Nephron (organoid): ENCODE measurements at regions not wholly inside any gene's neighbourhood (a gene's known extent, or its start where the extent isn't known, plus 50 kb on each side); places are given as distances from the start of the nearest gene placed in this dataset.

Experiments
- H3K27ac Mint-ChIP-seq, 3 experiments: 2 replicates each; pipeline ENCODE4 v1.8.0; 2020; ENCODE audit warnings: mixed read lengths in 3 of 3, mild to moderate bottlenecking in 2 of 3, moderate library complexity in 1 of 3
- H3K27me3 Mint-ChIP-seq: 2 replicates; pipeline ENCODE4 v1.8.0; 2021; ENCODE audit warnings: low read depth, mild to moderate bottlenecking, moderate library complexity, mixed read lengths
- H3K36me3 Mint-ChIP-seq: 2 replicates; pipeline ENCODE4 v1.8.0; 2020; ENCODE audit warnings: low read depth, mixed read lengths
- H3K4me1 Mint-ChIP-seq: 2 replicates; pipeline ENCODE4 v1.8.0; 2020; ENCODE audit warnings: mixed read lengths
- H3K4me3 Mint-ChIP-seq, 3 experiments: 2 replicates each; pipeline ENCODE4 v1.8.0; 2020; ENCODE audit warnings: mild to moderate bottlenecking in 3 of 3, mixed read lengths in 3 of 3, moderate library complexity in 2 of 3
- H3K9me3 Mint-ChIP-seq: 2 replicates; pipeline ENCODE4 v1.8.0; 2020; ENCODE audit warnings: mixed read lengths
- CTCF ChIP-seq, 3 experiments: fragments of 200-600 bp; sonication (generic); IDR thresholded peaks; one replicate each; pipeline ENCODE4 v1.5.0; 2021; ENCODE audit warnings: antibody characterized with exemption in 3 of 3; ENCODE audit not compliant: unreplicated experiment in 3 of 3

DNA sequence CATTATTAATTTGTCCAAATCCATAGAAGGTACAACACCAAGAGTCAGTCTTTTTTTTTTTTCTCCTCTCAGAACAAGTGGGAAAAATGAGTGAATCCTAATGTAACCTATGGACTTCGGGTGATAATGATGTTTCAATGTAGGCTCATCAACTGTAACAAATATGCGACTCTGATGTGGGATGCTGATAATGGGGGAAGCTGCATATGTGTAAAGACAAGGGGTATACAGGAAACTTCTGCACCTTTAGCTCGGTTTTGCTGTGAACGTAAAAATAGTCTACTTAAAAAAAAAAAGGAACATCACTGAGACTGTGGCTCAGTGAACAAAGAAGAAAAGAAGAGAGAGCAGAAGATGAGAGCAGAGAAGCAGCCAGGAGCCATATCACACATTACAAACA lies 78.3 kb upstream of the ARHGAP32 start:
- Mint-ChIP-seq H3K27me3 (no peaks in the 10 kb centered on the region), H3K4me3 (no peak overlapping the region), H3K4me1 (peaks cover 37% of the 10 kb centered on the region), H3K27ac (peak overlapping the region in 2 of 3 experiments; percentile 5 to 34), H3K9me3 (no peaks in the 10 kb centered on the region), H3K36me3 (peaks cover 14% of the 10 kb centered on the region)
- no peak for TF ChIP-seq CTCF (IDR thresholded peaks at IDR 0.05; ENCODE audit: unreplicated experiment in 3 of 3)

GRCh38 chr11:129268371-129268770 lies 76.2 kb upstream of the ARHGAP32 start:
- H3K4me3 Mint-ChIP-seq: no peak overlapping the region
- peaks cover 30% of the 10 kb centered on the region for H3K36me3 Mint-ChIP-seq
- TF ChIP-seq CTCF (IDR thresholded peaks at IDR 0.05; ENCODE audit: unreplicated experiment in 3 of 3): no peak
- peak overlapping the region; percentile 60 to 89 (median 67) for H3K27ac Mint-ChIP-seq
- H3K27me3 Mint-ChIP-seq: no peaks in the 10 kb centered on the region
- no peaks in the 10 kb centered on the region for H3K9me3 Mint-ChIP-seq
- peaks cover 29% of the 10 kb centered on the region for H3K4me1 Mint-ChIP-seq

DNA sequence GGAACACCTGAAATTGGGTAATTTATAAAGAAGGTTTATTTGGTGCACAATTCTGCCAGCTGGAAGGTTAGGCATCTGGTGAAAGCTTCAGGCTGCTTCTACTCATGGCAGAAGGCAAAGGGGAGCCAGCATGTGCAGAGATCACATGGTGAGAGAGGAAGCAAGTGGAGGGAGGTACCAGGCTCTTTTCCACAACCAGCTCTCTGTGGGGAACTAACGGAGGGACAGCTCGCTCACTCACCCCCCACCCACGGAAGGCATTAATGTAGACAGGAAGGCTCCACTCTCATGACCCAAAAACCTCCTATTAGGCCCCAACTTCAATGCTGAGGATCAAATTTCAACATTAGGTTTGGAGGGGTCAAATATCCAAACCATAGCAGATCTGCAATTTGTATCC lies 75.6 kb upstream of the ARHGAP32 start:
- Mint-ChIP-seq H3K4me3 (no peak overlapping the region), H3K36me3 (peaks cover 37% of the 10 kb centered on the region), H3K27me3 (no peaks in the 10 kb centered on the region), H3K27ac (peak overlapping the region; percentile 60 to 89 (median 67)), H3K9me3 (no peaks in the 10 kb centered on the region), H3K4me1 (peaks cover 29% of the 10 kb centered on the region)
- TF ChIP-seq CTCF (IDR thresholded peaks at IDR 0.05; ENCODE audit: unreplicated experiment in 3 of 3): no peak

- peaks cover 37% of the 10 kb centered on the region for H3K36me3 Mint-ChIP-seq
- no peak overlapping the region for H3K4me3 Mint-ChIP-seq
- H3K27ac Mint-ChIP-seq: no peak overlapping the region
- TF ChIP-seq CTCF (IDR thresholded peaks at IDR 0.05; ENCODE audit: unreplicated experiment in 3 of 3): no peak
- H3K4me1 Mint-ChIP-seq: peaks cover 34% of the 10 kb centered on the region
- H3K9me3 Mint-ChIP-seq: no peaks in the 10 kb centered on the region
- no peaks in the 10 kb centered on the region for H3K27me3 Mint-ChIP-seq
Observed at GRCh38 chr11:129266536-129266935, 74.4 kb upstream of the ARHGAP32 start.

GRCh38 chr11:129265125-129265788 lies 73.1 kb upstream of the ARHGAP32 start:
- peaks cover 33% of the 10 kb centered on the region for H3K4me1 Mint-ChIP-seq
- H3K36me3 Mint-ChIP-seq: peaks cover 27% of the 10 kb centered on the region
- no peaks in the 10 kb centered on the region for H3K27me3 Mint-ChIP-seq
- no peaks in the 10 kb centered on the region for H3K9me3 Mint-ChIP-seq
- no peak overlapping the region for H3K4me3 Mint-ChIP-seq
- H3K27ac Mint-ChIP-seq: peak overlapping the region in 1 of 3 experiments; percentile 71
- TF ChIP-seq CTCF (IDR thresholded peaks at IDR 0.05; ENCODE audit: unreplicated experiment in 3 of 3): no peak

- Mint-ChIP-seq H3K36me3 (peaks cover 22% of the 10 kb centered on the region), H3K4me1 (peaks cover 44% of the 10 kb centered on the region), H3K27me3 (no peaks in the 10 kb centered on the region), H3K9me3 (no peaks in the 10 kb centered on the region), H3K4me3 (no peak overlapping the region), H3K27ac (no peak overlapping the region)
- TF ChIP-seq CTCF (IDR thresholded peaks at IDR 0.05; ENCODE audit: unreplicated experiment in 3 of 3): no peak
Observed at GRCh38 chr11:129264114-129264513, 72.0 kb upstream of the ARHGAP32 start.
